ENCODE measurements at regions not wholly inside any gene's neighbourhood (a gene's known extent, or its start where the extent isn't known, plus 50 kb on each side); places are given as distances from the start of the nearest gene placed in this dataset.

GRCh38 chr5:117691081-117691870 is 1116.7 kb upstream of the SEMA6A start:
- no peak for TF ChIP-seq CTCF (IDR thresholded peaks at IDR 0.05)
- no peak for TF ChIP-seq EP300 (IDR thresholded peaks at IDR 0.05)
- no peak for TF ChIP-seq POLR2A (IDR thresholded peaks at IDR 0.05)
- TF ChIP-seq POLR2AphosphoS5 (IDR thresholded peaks at IDR 0.05) = no peak
